ENCODE measurements at regions not wholly inside any gene's neighbourhood (a gene's known extent, or its start where the extent isn't known, plus 50 kb on each side); places are given as distances from the start of the nearest gene placed in this dataset.

DNA sequence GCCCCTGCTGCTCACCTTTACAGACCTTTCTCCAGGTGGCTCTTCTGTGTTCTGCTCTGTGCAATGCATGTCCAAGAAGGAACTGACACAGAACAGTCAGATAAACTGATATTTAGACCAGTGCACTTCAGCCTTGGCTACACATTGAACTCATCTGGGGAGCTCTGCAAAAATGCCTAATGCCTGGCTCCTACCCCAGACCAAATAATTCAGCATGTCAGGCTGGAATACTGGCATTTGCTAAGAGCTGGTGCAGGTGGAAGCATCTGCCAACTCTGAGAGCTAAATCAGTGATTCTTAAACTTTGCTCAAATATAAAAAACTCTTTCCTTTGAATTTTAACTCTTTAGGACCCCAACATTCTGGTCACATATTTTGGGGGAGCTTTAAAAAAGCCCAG is 118.2 kb upstream of the TSC22D1 start:
- TF ChIP-seq, protein P1, sequence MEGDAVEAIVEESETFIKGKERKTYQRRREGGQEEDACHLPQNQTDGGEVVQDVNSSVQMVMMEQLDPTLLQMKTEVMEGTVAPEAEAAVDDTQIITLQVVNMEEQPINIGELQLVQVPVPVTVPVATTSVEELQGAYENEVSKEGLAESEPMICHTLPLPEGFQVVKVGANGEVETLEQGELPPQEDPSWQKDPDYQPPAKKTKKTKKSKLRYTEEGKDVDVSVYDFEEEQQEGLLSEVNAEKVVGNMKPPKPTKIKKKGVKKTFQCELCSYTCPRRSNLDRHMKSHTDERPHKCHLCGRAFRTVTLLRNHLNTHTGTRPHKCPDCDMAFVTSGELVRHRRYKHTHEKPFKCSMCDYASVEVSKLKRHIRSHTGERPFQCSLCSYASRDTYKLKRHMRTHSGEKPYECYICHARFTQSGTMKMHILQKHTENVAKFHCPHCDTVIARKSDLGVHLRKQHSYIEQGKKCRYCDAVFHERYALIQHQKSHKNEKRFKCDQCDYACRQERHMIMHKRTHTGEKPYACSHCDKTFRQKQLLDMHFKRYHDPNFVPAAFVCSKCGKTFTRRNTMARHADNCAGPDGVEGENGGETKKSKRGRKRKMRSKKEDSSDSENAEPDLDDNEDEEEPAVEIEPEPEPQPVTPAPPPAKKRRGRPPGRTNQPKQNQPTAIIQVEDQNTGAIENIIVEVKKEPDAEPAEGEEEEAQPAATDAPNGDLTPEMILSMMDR (IDR thresholded peaks at IDR 0.05): no peak
- TF ChIP-seq POLR2A (IDR thresholded peaks at IDR 0.05): no peak
